GM12864 (cell line): ENCODE measurements at regions not wholly inside any gene's neighbourhood (a gene's known extent, or its start where the extent isn't known, plus 50 kb on each side); places are given as distances from the start of the nearest gene placed in this dataset.

ENCODE experiments used
- DNase-seq: peaks from one replicate; pipeline ENCODE4 v3.0.0-alpha.2; 2011; ENCODE audit warnings: low read depth
- H3K4me3 ChIP-seq: 2 replicates; pipeline ENCODE4 v1.5.1; 2011; ENCODE audit warnings: mild to moderate bottlenecking, low read depth, low read length, control low read depth
- CTCF ChIP-seq: IDR thresholded peaks from 2 replicates; pipeline ENCODE4 v1.5.1; 2011; ENCODE audit warnings: low read depth, mild to moderate bottlenecking, moderate library complexity, low read length, control low read depth, inconsistent platforms; ENCODE audit errors: missing control alignments

- no peak for TF ChIP-seq CTCF
- no peak overlapping the region for H3K4me3 ChIP-seq
- no peak for DNase-seq
Observed at GRCh38 chr12:68530965-68531364, 79.7 kb upstream of the RAP1B start.

GRCh38 chr12:68532204-68532886, 78.4 kb upstream of the RAP1B start:
- TF ChIP-seq CTCF = no peak
- no peak overlapping the region for H3K4me3 ChIP-seq
- no peak for DNase-seq

GRCh38 chr12:68532887-68533248, 77.8 kb upstream of the RAP1B start:
- no peak for TF ChIP-seq CTCF
- no peak for DNase-seq
- H3K4me3 ChIP-seq = no peak overlapping the region

GRCh38 chr12:68534108-68534507, 76.6 kb upstream of the RAP1B start:
- H3K4me3 ChIP-seq = no peak overlapping the region
- no peak for DNase-seq

GRCh38 chr12:68536885-68537485, 73.7 kb upstream of the RAP1B start:
- DNase-seq = no peak

More at GRCh38 chr12:68534108-68534507, 76.6 kb upstream of the RAP1B start:
- TF ChIP-seq CTCF = no peak

GRCh38 chr12:68537571-68537970, 73.1 kb upstream of the RAP1B start:
- TF ChIP-seq CTCF = no peak
- H3K4me3 ChIP-seq = no peak overlapping the region
- DNase-seq = no peak

More at GRCh38 chr12:68536885-68537485, 73.7 kb upstream of the RAP1B start:
- TF ChIP-seq CTCF = no peak
- H3K4me3 ChIP-seq = no peak overlapping the region
